Keratinocyte (primary cell): ENCODE measurements at regions not wholly inside any gene's neighbourhood (a gene's known extent, or its start where the extent isn't known, plus 50 kb on each side); places are given as distances from the start of the nearest gene placed in this dataset.

ENCODE experiments used
- EZH2 ChIP-seq: IDR thresholded peaks from one replicate; pipeline ENCODE4 v1.6.1; 2012; ENCODE audit warnings: inconsistent platforms, mild to moderate bottlenecking, low read length, moderate library complexity
- TF ChIP-seq, protein P1 (sequence below), 3 experiments: IDR thresholded peaks in 1 of 3; conservative IDR thresholded peaks in 1 of 3; optimal IDR thresholded peaks in 1 of 3; 2 replicates in 2 of 3; 3 replicates in 1 of 3; pipeline versions ENCODE3 to v1.5.1; 2011; ENCODE audit warnings: low read length in 3 of 3, mild to moderate bottlenecking in 3 of 3, moderate library complexity in 2 of 3, control low read depth in 1 of 3, inconsistent platforms in 1 of 3; ENCODE audit not compliant: insufficient read depth in 2 of 3; ENCODE audit errors: extremely low read depth in 1 of 3

DNA sequence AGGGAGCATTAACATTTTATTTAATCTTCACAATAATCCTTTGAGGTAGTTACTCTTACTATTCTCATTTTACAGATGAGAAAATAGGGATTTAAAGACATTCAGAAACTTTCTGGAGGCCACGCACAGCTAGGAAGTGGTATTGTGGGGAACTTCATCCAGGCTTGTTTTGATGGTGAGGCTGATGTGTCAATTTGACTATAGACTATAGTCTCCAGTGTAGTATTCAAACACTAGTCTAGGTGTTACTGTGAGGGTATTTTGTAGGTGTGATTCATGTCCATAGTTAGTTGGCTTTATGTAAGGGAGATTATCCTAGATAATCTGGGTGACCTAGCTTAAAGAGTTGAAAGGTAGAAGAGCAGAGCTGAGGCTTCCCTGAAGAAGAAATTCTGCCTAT, 54.1 kb upstream of the ELL2 start:
- TF ChIP-seq, protein P1, sequence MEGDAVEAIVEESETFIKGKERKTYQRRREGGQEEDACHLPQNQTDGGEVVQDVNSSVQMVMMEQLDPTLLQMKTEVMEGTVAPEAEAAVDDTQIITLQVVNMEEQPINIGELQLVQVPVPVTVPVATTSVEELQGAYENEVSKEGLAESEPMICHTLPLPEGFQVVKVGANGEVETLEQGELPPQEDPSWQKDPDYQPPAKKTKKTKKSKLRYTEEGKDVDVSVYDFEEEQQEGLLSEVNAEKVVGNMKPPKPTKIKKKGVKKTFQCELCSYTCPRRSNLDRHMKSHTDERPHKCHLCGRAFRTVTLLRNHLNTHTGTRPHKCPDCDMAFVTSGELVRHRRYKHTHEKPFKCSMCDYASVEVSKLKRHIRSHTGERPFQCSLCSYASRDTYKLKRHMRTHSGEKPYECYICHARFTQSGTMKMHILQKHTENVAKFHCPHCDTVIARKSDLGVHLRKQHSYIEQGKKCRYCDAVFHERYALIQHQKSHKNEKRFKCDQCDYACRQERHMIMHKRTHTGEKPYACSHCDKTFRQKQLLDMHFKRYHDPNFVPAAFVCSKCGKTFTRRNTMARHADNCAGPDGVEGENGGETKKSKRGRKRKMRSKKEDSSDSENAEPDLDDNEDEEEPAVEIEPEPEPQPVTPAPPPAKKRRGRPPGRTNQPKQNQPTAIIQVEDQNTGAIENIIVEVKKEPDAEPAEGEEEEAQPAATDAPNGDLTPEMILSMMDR (optimal IDR thresholded peaks at IDR 0.05 in 1 of 3, IDR thresholded peaks at IDR 0.05 in 1 of 3, conservative IDR thresholded peaks at IDR 0.05 in 1 of 3; ENCODE audit: extremely low read depth in 1 of 3, insufficient read depth in 2 of 3, low read length in 3 of 3), result no peak
- TF ChIP-seq EZH2, result no peak
